RWPE2 (cell line): ENCODE measurements at regions not wholly inside any gene's neighbourhood (a gene's known extent, or its start where the extent isn't known, plus 50 kb on each side); places are given as distances from the start of the nearest gene placed in this dataset.

Experiments used
- ATAC-seq: fragments of 200-7000 bp; cut with Tn5 transposase; 3 replicates; pipeline ENCODE4 v1.9.1; 2021; ENCODE audit warnings: low read depth
- DNase-seq: peaks from one replicate; pipeline ENCODE4 v3.0.0-alpha.2; 2020; ENCODE audit warnings: low spot score
- H3K27ac ChIP-seq: fragments of 450-650 bp; 2 replicates; pipeline ENCODE4 v1.5.1; 2017; ENCODE audit warnings: mild to moderate bottlenecking; ENCODE audit not compliant: poor library complexity, severe bottlenecking
- H3K27me3 ChIP-seq: fragments of 250-450 bp; sonication (Bioruptor Pico); 2 replicates; pipeline ENCODE4 v1.5.1; 2021; ENCODE audit warnings: mild to moderate bottlenecking, moderate library complexity; ENCODE audit not compliant: insufficient read depth, poor library complexity, severe bottlenecking
- H3K36me3 ChIP-seq: fragments of 250-450 bp; sonication (Bioruptor Pico); 2 replicates; pipeline ENCODE4 v1.5.1; 2020; ENCODE audit warnings: low read depth, mild to moderate bottlenecking, moderate library complexity
- H3K4me1 ChIP-seq: fragments of 250-450 bp; sonication (Bioruptor Pico); 2 replicates; pipeline ENCODE4 v1.5.1; 2021; ENCODE audit warnings: mild to moderate bottlenecking, moderate library complexity; ENCODE audit not compliant: insufficient read depth, poor library complexity, severe bottlenecking
- H3K4me3 ChIP-seq: fragments of 250-450 bp; sonication (Bioruptor Pico); 2 replicates; pipeline ENCODE4 v1.5.1; 2021; ENCODE audit warnings: mild to moderate bottlenecking, moderate library complexity; ENCODE audit not compliant: severe bottlenecking
- H3K9me3 ChIP-seq: fragments of 250-450 bp; sonication (Bioruptor Pico); 2 replicates; pipeline ENCODE4 v1.5.1; 2021; ENCODE audit warnings: mild to moderate bottlenecking, moderate library complexity; ENCODE audit not compliant: severe bottlenecking
- CTCF ChIP-seq: fragments of 450-650 bp; IDR thresholded peaks from one replicate; pipeline ENCODE4 v1.5.1; 2017; ENCODE audit warnings: mild to moderate bottlenecking, moderate library complexity; ENCODE audit not compliant: poor library complexity, severe bottlenecking

GRCh38 chr5:61268871-61269270, 63.2 kb upstream of the ZSWIM6 start:
- no peak for TF ChIP-seq CTCF
- Histone ChIP-seq H3K4me1 (no peaks in the 10 kb centered on the region), H3K36me3 (no peaks in the 10 kb centered on the region; the same call in 1 of the 2 replicates), H3K4me3 (no peak overlapping the region), H3K27me3 (no peaks in the 10 kb centered on the region), H3K27ac (no peak overlapping the region), H3K9me3 (no peaks in the 10 kb centered on the region)
- ATAC-seq (no peak), DNase-seq (no peak)

- H3K27ac ChIP-seq: no peak overlapping the region
- 0 out of 3 replicates have a peak, but pooled peaks have one; percentile 34 for ATAC-seq
- no peak for TF ChIP-seq CTCF
- H3K36me3 ChIP-seq: no peaks in the 10 kb centered on the region; the same call in 1 of the 2 replicates
- DNase-seq: no peak
- H3K4me3 ChIP-seq: no peak overlapping the region
- H3K27me3 ChIP-seq: no peaks in the 10 kb centered on the region
- H3K4me1 ChIP-seq: peaks cover 5% of the 10 kb centered on the region
- H3K9me3 ChIP-seq: no peaks in the 10 kb centered on the region
Observed at GRCh38 chr5:61270510-61271165, 61.4 kb upstream of the ZSWIM6 start.

GRCh38 chr5:61272688-61273087, 59.4 kb upstream of the ZSWIM6 start:
- no peak overlapping the region for H3K27ac ChIP-seq
- no peaks in the 10 kb centered on the region; the same call in 1 of the 2 replicates for H3K36me3 ChIP-seq
- no peak overlapping the region for H3K4me3 ChIP-seq
- peaks cover 24% of the 10 kb centered on the region for H3K4me1 ChIP-seq
- no peaks in the 10 kb centered on the region for H3K27me3 ChIP-seq
- no peaks in the 10 kb centered on the region for H3K9me3 ChIP-seq
- DNase-seq: no peak
- no peak for ATAC-seq
- TF ChIP-seq CTCF: no peak

GRCh38 chr5:61273279-61273975, 58.6 kb upstream of the ZSWIM6 start:
- Histone ChIP-seq H3K27me3 (no peaks in the 10 kb centered on the region), H3K27ac (no peak overlapping the region), H3K36me3 (no peaks in the 10 kb centered on the region), H3K9me3 (no peaks in the 10 kb centered on the region), H3K4me1 (peaks cover 26% of the 10 kb centered on the region), H3K4me3 (no peak overlapping the region)
- TF ChIP-seq CTCF: no peak
- ATAC-seq (no peak), DNase-seq (no peak)

GRCh38 chr5:61274511-61274911, 57.5 kb upstream of the ZSWIM6 start:
- no peak for TF ChIP-seq CTCF
- ATAC-seq: no peak
- peak overlapping the region; percentile 32 for H3K27ac ChIP-seq

More at GRCh38 chr5:61274511-61274911, 57.5 kb upstream of the ZSWIM6 start:
- no peak for DNase-seq
- Histone ChIP-seq H3K36me3 (no peaks in the 10 kb centered on the region), H3K4me1 (peaks cover 27% of the 10 kb centered on the region), H3K4me3 (no peak overlapping the region), H3K27me3 (no peaks in the 10 kb centered on the region), H3K9me3 (no peaks in the 10 kb centered on the region)
